ENCODE measurements at regions not wholly inside any gene's neighbourhood (a gene's known extent, or its start where the extent isn't known, plus 50 kb on each side); places are given as distances from the start of the nearest gene placed in this dataset.
"Not testable (repeated sequence)": the region's sequence is repeated elsewhere in the genome, so short reads cannot be mapped to it uniquely, and the experiment has no call there.

- DNase-seq (ENCODE audit: low read depth in 1 of 2, low spot score in 1 of 2), result not testable (repeated sequence)
Measured at GRCh38 chr11:129764204-129764603, 51.4 kb upstream of the TMEM45B start.
